ENCODE measurements at regions not wholly inside any gene's neighbourhood (a gene's known extent, or its start where the extent isn't known, plus 50 kb on each side); places are given as distances from the start of the nearest gene placed in this dataset.
A peak's percentile ranks its signal among the peaks of the same experiment; 100 is the strongest.
"Not testable (repeated sequence)": the region's sequence is repeated elsewhere in the genome, so short reads cannot be mapped to it uniquely, and the experiment has no call there.

GRCh38 chr14:95818581-95818980, 58.1 kb upstream of the TUNAR start:
- no peak for DNase-seq

- DNase-seq, result no peak
These were observed 59.4 kb upstream of the TUNAR start for GRCh38 chr14:95817271-95817670.

- no peak for DNase-seq
These were observed 60.1 kb upstream of the TUNAR start for GRCh38 chr14:95816539-95816938.

- DNase-seq, result no peak
These were observed 61.4 kb upstream of the TUNAR start for GRCh38 chr14:95815226-95815690.

- DNase-seq, result no peak
These were observed 62.0 kb upstream of the TUNAR start for GRCh38 chr14:95814363-95815225.

GRCh38 chr14:95811813-95812212, 64.8 kb upstream of the TUNAR start:
- no peak for DNase-seq

- no peak for DNase-seq
These were observed 68.3 kb upstream of the TUNAR start for GRCh38 chr14:95808371-95808770.

GRCh38 chr14:95796788-95797187, 79.8 kb upstream of the TUNAR start:
- DNase-seq, result no peak

GRCh38 chr14:95787941-95788340, 74.0 kb upstream of the TCL1A start:
- no peak for DNase-seq

- no peak for DNase-seq
These were observed 72.6 kb upstream of the TCL1A start for GRCh38 chr14:95786566-95786965.

GRCh38 chr14:95784137-95784536, 70.2 kb upstream of the TCL1A start:
- DNase-seq, result no peak

- no peak for DNase-seq
These were observed 63.0 kb upstream of the TCL1A start for GRCh38 chr14:95776798-95777534.

- peak; percentile 36 for DNase-seq
These were observed 60.6 kb upstream of the TCL1A start for GRCh38 chr14:95774265-95775160.

GRCh38 chr14:95770777-95771176, 56.9 kb upstream of the TCL1A start:
- DNase-seq, result no peak

GRCh38 chr14:95769976-95770375, 56.1 kb upstream of the TCL1A start:
- DNase-seq, result no peak

GRCh38 chr14:95769431-95769830, 55.5 kb upstream of the TCL1A start:
- DNase-seq, result not testable (repeated sequence)

GRCh38 chr14:95765051-95765450, 51.1 kb upstream of the TCL1A start:
- no peak for DNase-seq

GRCh38 chr14:95763875-95764274, 50.0 kb upstream of the TCL1A start:
- no peak for DNase-seq

Measured in inflammatory macrophage treated with lipopolysaccharide for 4 hours (primary cell).